ENCODE measurements at regions not wholly inside any gene's neighbourhood (a gene's known extent, or its start where the extent isn't known, plus 50 kb on each side); places are given as distances from the start of the nearest gene placed in this dataset.

GRCh38 chr1:194292966-194293365 lies 1106.6 kb upstream of the B3GALT2 start:
- no peaks in the 10 kb centered on the region for H3K27me3 ChIP-seq (replicated peaks; ENCODE audit: insufficient read depth)
- no peak for ATAC-seq (ENCODE audit: insufficient number of reproducible peaks, low FRiP score, low read depth)
- no peak for DNase-seq (ENCODE audit: low spot score)

GRCh38 chr1:194289569-194290266 lies 1103.3 kb upstream of the B3GALT2 start:
- TF ChIP-seq CTCF (IDR thresholded peaks at IDR 0.05) = no peak
- ATAC-seq (ENCODE audit: insufficient number of reproducible peaks, low FRiP score, low read depth) (no peak), DNase-seq (ENCODE audit: low spot score) (no peak)
- H3K36me3 ChIP-seq = no peaks in the 10 kb centered on the region
- no peaks in the 10 kb centered on the region for H3K4me1 ChIP-seq (ENCODE audit: control insufficient read depth in 1 of 2, low read depth in 2 of 2)
- H3K9me3 ChIP-seq = no peaks in the 10 kb centered on the region
- H3K27me3 ChIP-seq (replicated peaks; ENCODE audit: insufficient read depth) = no peaks in the 10 kb centered on the region
- H3K4me3 ChIP-seq = no peak overlapping the region
- no peak overlapping the region for H3K27ac ChIP-seq

More at GRCh38 chr1:194292966-194293365, 1106.6 kb upstream of the B3GALT2 start:
- H3K9me3 ChIP-seq = no peaks in the 10 kb centered on the region
- TF ChIP-seq CTCF (IDR thresholded peaks at IDR 0.05) = no peak
- no peaks in the 10 kb centered on the region for H3K36me3 ChIP-seq
- no peak overlapping the region for H3K4me3 ChIP-seq
- no peak overlapping the region for H3K27ac ChIP-seq
- H3K4me1 ChIP-seq (ENCODE audit: control insufficient read depth in 1 of 2, low read depth in 2 of 2) = no peaks in the 10 kb centered on the region

GRCh38 chr1:194288238-194288637 lies 1101.8 kb upstream of the B3GALT2 start:
- DNase-seq (ENCODE audit: low spot score) (no peak), ATAC-seq (ENCODE audit: insufficient number of reproducible peaks, low FRiP score, low read depth) (no peak)
- no peak overlapping the region for H3K27ac ChIP-seq
- no peaks in the 10 kb centered on the region for H3K27me3 ChIP-seq (replicated peaks; ENCODE audit: insufficient read depth)
- no peaks in the 10 kb centered on the region for H3K36me3 ChIP-seq
- H3K9me3 ChIP-seq = no peaks in the 10 kb centered on the region
- TF ChIP-seq CTCF (IDR thresholded peaks at IDR 0.05) = no peak
- H3K4me3 ChIP-seq = no peak overlapping the region
- no peaks in the 10 kb centered on the region for H3K4me1 ChIP-seq (ENCODE audit: control insufficient read depth in 1 of 2, low read depth in 2 of 2)

GRCh38 chr1:194281376-194281775 lies 1095.0 kb upstream of the B3GALT2 start:
- TF ChIP-seq CTCF (IDR thresholded peaks at IDR 0.05) = no peak
- no peak overlapping the region for H3K27ac ChIP-seq
- no peaks in the 10 kb centered on the region for H3K9me3 ChIP-seq
- DNase-seq (ENCODE audit: low spot score) = no peak
- no peaks in the 10 kb centered on the region for H3K36me3 ChIP-seq
- no peaks in the 10 kb centered on the region for H3K27me3 ChIP-seq (replicated peaks; ENCODE audit: insufficient read depth)
- H3K4me1 ChIP-seq (ENCODE audit: control insufficient read depth in 1 of 2, low read depth in 2 of 2) = no peaks in the 10 kb centered on the region
- H3K4me3 ChIP-seq = no peak overlapping the region
- no peak for ATAC-seq (ENCODE audit: insufficient number of reproducible peaks, low FRiP score, low read depth)

- DNase-seq (ENCODE audit: low spot score) (no peak), ATAC-seq (ENCODE audit: insufficient number of reproducible peaks, low FRiP score, low read depth) (no peak)
- Histone ChIP-seq H3K4me1 (ENCODE audit: control insufficient read depth in 1 of 2, low read depth in 2 of 2) (no peaks in the 10 kb centered on the region), H3K36me3 (no peaks in the 10 kb centered on the region), H3K9me3 (no peaks in the 10 kb centered on the region), H3K27me3 (replicated peaks; ENCODE audit: insufficient read depth) (no peaks in the 10 kb centered on the region), H3K27ac (no peak overlapping the region), H3K4me3 (no peak overlapping the region)
- TF ChIP-seq CTCF (IDR thresholded peaks at IDR 0.05) = no peak
Observed at GRCh38 chr1:194280463-194280862, 1094.0 kb upstream of the B3GALT2 start.
